Progenitor cell of endocrine pancreas (in vitro differentiated cells): ENCODE measurements at regions not wholly inside any gene's neighbourhood (a gene's known extent, or its start where the extent isn't known, plus 50 kb on each side); places are given as distances from the start of the nearest gene placed in this dataset.
A peak's percentile ranks its signal among the peaks of the same experiment; 100 is the strongest.

ENCODE experiments used
- DNase-seq: peaks from one replicate; pipeline ENCODE4 v3.0.0; 2021; ENCODE audit warnings: low spot score; ENCODE audit not compliant: unreplicated experiment
- H3K27ac Mint-ChIP-seq: 2 replicates; pipeline ENCODE4 v1.8.0; 2021; ENCODE audit warnings: mild to moderate bottlenecking, moderate library complexity, mixed read lengths
- H3K27me3 Mint-ChIP-seq: 2 replicates; pipeline ENCODE4 v1.8.0; 2021; ENCODE audit warnings: mixed read lengths
- H3K36me3 Mint-ChIP-seq: 2 replicates; pipeline ENCODE4 v1.8.0; 2022; ENCODE audit warnings: mixed read lengths; ENCODE audit not compliant: insufficient read depth
- H3K4me1 Mint-ChIP-seq: 2 replicates; pipeline ENCODE4 v1.8.0; 2021; ENCODE audit warnings: low read depth, mixed read lengths
- H3K4me3 Mint-ChIP-seq: 2 replicates; pipeline ENCODE4 v1.8.0; 2021; ENCODE audit warnings: low read depth, mild to moderate bottlenecking, moderate library complexity, mixed read lengths
- H3K9me3 Mint-ChIP-seq: 2 replicates; pipeline ENCODE4 v1.8.0; 2021; ENCODE audit warnings: low read depth, mixed read lengths
- TF ChIP-seq, protein P1 (sequence below): fragments of 200-600 bp; sonication (generic); IDR thresholded peaks from one replicate; pipeline ENCODE4 v1.5.0; 2021; ENCODE audit warnings: antibody characterized with exemption, mild to moderate bottlenecking; ENCODE audit not compliant: unreplicated experiment

DNA sequence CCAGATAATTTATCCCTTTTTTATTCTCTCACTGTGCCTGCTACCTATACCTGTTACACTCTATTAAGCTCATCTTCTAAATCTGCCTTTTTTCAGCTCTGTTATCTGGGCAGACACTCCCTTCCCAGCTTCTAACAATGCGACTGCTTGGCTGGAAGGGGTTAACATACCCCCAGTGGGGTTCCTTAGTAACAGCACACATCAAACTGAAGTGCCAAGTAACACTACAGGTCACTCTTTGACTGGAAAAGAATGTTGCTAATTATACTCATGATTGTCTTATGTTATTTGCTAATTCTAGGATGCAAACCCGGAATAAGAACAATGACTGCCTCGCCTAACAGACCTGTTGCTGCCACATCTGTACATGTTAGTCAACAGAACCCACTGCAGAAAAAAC, 203.5 kb downstream of the EPM2A start:
- Mint-ChIP-seq H3K9me3 (peaks cover 10% of the 10 kb centered on the region), H3K4me1 (peaks cover 2% of the 10 kb centered on the region), H3K4me3 (no peak overlapping the region), H3K36me3 (no peaks in the 10 kb centered on the region), H3K27me3 (no peaks in the 10 kb centered on the region), H3K27ac (no peak overlapping the region)
- TF ChIP-seq, protein P1, sequence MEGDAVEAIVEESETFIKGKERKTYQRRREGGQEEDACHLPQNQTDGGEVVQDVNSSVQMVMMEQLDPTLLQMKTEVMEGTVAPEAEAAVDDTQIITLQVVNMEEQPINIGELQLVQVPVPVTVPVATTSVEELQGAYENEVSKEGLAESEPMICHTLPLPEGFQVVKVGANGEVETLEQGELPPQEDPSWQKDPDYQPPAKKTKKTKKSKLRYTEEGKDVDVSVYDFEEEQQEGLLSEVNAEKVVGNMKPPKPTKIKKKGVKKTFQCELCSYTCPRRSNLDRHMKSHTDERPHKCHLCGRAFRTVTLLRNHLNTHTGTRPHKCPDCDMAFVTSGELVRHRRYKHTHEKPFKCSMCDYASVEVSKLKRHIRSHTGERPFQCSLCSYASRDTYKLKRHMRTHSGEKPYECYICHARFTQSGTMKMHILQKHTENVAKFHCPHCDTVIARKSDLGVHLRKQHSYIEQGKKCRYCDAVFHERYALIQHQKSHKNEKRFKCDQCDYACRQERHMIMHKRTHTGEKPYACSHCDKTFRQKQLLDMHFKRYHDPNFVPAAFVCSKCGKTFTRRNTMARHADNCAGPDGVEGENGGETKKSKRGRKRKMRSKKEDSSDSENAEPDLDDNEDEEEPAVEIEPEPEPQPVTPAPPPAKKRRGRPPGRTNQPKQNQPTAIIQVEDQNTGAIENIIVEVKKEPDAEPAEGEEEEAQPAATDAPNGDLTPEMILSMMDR = peak; percentile 14
- DNase-seq = no peak

DNA sequence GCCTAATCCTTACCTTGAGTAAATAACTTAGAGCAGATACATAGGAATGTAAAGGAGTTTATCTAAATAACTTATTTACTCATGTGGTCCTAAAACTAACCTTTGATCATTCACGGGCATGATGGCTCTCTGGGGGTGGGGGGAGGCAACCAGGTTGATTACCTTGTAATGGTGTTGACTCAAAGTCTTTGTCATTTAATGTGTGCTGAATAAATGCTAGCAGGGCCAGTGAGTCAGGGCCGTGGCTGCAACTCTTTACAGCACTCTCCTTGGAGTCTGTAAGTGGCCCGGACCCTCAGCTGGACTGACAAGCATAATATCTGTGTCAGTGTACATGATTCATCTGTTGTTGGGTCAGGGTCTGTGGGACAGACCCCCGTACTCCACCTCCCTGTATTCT, 203.0 kb downstream of the EPM2A start:
- H3K27me3 Mint-ChIP-seq = no peaks in the 10 kb centered on the region
- no peak for DNase-seq
- no peak overlapping the region for H3K4me3 Mint-ChIP-seq
- H3K36me3 Mint-ChIP-seq = no peaks in the 10 kb centered on the region
- TF ChIP-seq, protein P1 = no peak
- no peak overlapping the region for H3K27ac Mint-ChIP-seq
- H3K9me3 Mint-ChIP-seq = peaks cover 11% of the 10 kb centered on the region
- H3K4me1 Mint-ChIP-seq = peaks cover 2% of the 10 kb centered on the region

DNA sequence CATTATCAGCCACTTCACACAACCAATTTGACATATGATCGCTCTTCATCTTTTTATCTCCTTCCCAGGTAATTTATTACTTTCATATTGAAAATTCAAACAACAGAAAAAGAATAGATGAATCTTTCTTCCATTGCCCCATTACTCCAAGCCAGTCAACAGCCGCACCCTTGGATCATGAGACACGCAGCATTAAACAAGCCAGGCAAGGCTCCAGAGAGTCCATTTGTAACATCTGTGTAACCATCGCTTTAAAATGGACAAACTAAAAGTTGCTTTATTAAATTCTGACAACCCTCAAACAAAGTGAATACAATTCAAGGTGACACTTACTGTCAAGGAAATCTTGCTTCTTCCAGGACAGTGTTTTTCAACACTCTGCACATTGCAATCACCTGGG, 200.3 kb downstream of the EPM2A start:
- H3K27ac Mint-ChIP-seq = no peak overlapping the region
- H3K36me3 Mint-ChIP-seq = no peaks in the 10 kb centered on the region
- TF ChIP-seq, protein P1 = no peak
- DNase-seq = no peak
- no peak overlapping the region for H3K4me3 Mint-ChIP-seq
- H3K27me3 Mint-ChIP-seq = no peaks in the 10 kb centered on the region
- peaks cover 2% of the 10 kb centered on the region for H3K4me1 Mint-ChIP-seq
- peaks cover 14% of the 10 kb centered on the region for H3K9me3 Mint-ChIP-seq

DNA sequence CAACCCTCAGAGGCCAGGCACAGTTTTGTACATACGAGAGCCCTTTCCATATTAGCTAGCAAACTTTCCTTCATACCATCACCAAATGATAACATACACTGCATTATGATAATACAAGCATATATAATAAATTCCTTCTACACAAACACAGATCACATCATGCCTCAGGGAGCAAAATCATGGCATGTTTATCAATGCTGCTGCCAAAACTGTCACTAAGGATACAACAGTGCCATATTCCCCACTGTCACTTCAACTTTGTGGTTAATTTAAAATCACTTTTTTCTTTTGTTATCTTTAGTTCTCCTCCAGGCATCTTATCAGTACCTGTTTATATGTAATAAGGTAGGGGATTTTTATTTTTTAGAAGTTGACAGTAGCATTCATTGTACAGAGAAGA, 196.3 kb downstream of the EPM2A start:
- Mint-ChIP-seq H3K4me1 (no peaks in the 10 kb centered on the region), H3K36me3 (no peaks in the 10 kb centered on the region), H3K4me3 (no peak overlapping the region), H3K27ac (no peak overlapping the region), H3K9me3 (peaks cover 14% of the 10 kb centered on the region), H3K27me3 (no peaks in the 10 kb centered on the region)
- TF ChIP-seq, protein P1 = no peak
- DNase-seq = no peak

DNA sequence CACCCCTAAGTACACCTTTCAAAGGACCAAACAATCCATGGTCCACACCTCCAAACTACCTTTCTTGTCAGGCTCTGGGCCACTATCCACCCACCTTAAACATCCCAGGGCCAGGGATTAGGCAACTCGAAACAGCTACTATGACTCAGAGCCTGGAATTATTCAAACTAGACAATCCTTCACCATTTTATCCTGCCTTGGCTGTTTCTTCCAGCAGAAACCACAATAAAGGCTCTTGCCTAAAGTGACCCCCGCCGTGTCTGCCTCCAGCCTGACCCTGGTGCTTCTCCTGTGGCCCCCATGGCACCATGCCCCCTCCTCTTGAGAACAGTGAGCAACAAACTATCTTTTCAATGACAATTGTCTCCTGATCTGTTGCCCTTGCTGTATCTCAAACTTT, 195.5 kb downstream of the EPM2A start:
- no peak overlapping the region for H3K4me3 Mint-ChIP-seq
- peaks cover 9% of the 10 kb centered on the region for H3K9me3 Mint-ChIP-seq

More for the DNA sequence above, 195.5 kb downstream of the EPM2A start:
- no peak overlapping the region for H3K27ac Mint-ChIP-seq
- H3K36me3 Mint-ChIP-seq = no peaks in the 10 kb centered on the region
- no peaks in the 10 kb centered on the region for H3K27me3 Mint-ChIP-seq
- DNase-seq = no peak
- TF ChIP-seq, protein P1 = no peak
- H3K4me1 Mint-ChIP-seq = no peaks in the 10 kb centered on the region
